Urinary bladder (tissue), 3 donors: ENCODE measurements at regions not wholly inside any gene's neighbourhood (a gene's known extent, or its start where the extent isn't known, plus 50 kb on each side); places are given as distances from the start of the nearest gene placed in this dataset.
"Not testable (repeated sequence)": the region's sequence is repeated elsewhere in the genome, so short reads cannot be mapped to it uniquely, and the experiment has no call there.

Experiments
- DNase-seq: peaks from one replicate; pipeline ENCODE4 v3.0.0-alpha.2; 2015; ENCODE audit errors: extremely low spot score
- H3K27ac ChIP-seq: one replicate; pipeline ENCODE4 v1.5.1; 2013; ENCODE audit warnings: low read depth, mild to moderate bottlenecking, moderate library complexity
- H3K36me3 ChIP-seq: one replicate; pipeline ENCODE4 v1.6.1; 2013; ENCODE audit warnings: mild to moderate bottlenecking, moderate library complexity; ENCODE audit not compliant: insufficient read depth
- H3K4me1 ChIP-seq: one replicate; pipeline ENCODE4 v1.6.1; 2013; ENCODE audit warnings: mild to moderate bottlenecking, moderate library complexity; ENCODE audit not compliant: insufficient read depth
- H3K4me3 ChIP-seq: one replicate; pipeline ENCODE4 v1.5.1; 2013; ENCODE audit warnings: low read depth, low read length
- WGBS: extraction: QIAGEN DNeasy Blood & Tissue Kit; methylation state at CpG from one replicate; pipeline ENCODE4 v1.1.7; 2013; 5-methylcytosine and 5-hydroxymethylcytosine counted together
- donor health status: healthy with polysubstance abuse.
- donor health status: healthy.

DNA sequence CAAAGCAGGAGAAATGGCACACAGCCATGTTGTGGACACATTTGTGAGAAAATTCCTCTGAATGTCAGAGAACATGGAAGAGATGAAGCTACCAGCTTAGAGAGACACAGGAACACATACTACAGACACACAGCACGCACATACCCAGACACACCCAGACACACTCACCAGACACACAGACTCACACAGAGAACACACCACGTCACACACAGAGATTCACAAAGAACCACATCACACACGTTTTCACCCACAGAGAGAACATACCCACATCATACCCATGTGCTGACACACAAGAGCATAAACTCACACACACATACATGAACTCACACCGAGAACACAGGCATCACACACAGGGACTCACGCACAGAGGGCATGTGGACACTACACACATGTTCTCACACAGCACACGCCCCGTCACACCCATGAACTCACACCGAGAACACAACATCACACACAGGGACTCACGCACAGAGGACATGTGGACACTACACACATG is 124.9 kb downstream of the METRNL start:
- Histone ChIP-seq H3K4me1 (no peaks in the 10 kb centered on the region), H3K4me3 (no peak overlapping the region), H3K27ac (no peak overlapping the region), H3K36me3 (no peaks in the 10 kb centered on the region)
- no peak for DNase-seq
- WGBS: 92% methylated on average over 8 of the region's 9 CpGs

DNA sequence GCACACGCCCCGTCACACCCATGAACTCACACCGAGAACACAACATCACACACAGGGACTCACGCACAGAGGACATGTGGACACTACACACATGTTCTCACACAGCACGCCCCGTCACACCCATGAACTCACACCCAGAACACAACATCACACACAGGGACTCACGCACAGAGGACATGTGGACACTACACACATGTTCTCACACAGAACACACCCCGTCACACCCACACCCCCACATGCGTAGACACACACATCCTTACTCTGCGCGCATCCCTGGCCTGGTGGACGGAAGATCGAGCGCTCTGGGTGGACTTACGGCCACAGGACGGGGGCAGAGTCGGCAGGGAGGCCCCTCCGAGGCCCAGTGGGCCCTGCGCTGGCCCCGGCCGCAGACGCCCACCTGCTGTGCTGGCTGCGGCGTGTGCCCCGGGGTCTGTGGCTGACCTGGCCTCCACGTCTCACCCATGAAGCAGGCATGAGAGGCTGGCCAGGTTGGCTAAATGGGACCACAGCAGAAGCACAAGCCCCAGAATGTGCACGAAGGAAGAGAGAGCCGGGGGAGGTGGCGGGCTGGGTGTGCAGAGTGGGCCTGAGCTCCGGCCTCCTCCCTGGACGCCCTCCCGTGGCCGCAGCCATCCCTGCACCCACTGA is 125.5 kb downstream of the METRNL start:
- H3K4me3 ChIP-seq, H3K36me3 ChIP-seq, H3K27ac ChIP-seq, H3K4me1 ChIP-seq, DNase-seq: not testable (repeated sequence)
- WGBS: 92% methylated on average over 28 of the region's 33 CpGs

DNA sequence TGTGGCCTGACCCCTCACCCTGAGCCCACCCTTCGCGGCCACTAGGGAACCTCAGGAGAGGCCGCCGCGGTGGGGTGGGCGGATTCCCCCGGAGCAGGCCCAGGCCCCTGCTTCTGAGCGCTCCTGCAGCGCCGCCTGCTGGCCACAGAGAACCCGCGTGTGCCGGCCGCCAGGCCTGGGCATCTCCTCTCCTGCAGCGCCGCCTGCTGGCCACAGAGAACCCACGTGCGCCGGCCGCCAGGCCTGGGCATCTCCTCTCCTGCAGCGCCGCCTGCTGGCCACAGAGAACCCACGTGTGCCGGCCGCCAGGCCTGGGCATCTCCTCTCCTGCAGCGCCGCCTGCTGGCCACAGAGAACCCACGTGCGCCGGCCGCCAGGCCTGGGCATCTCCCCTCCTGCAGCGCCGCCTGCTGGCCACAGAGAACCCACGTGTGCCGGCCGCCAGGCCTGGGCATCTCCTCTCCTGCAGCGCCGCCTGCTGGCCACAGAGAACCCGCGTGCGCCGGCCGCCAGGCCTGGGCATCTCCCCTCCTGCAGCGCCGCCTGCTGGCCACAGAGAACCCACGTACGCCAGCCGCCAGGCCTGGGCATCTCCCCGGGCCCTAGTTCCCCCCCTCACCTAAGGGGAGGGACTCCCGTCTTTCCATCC is 126.1 kb downstream of the METRNL start:
- not testable (repeated sequence) for DNase-seq, H3K36me3 ChIP-seq, H3K4me1 ChIP-seq, H3K4me3 ChIP-seq, H3K27ac ChIP-seq
- 61% methylated on average over 28 of the region's 50 CpGs for WGBS

DNA sequence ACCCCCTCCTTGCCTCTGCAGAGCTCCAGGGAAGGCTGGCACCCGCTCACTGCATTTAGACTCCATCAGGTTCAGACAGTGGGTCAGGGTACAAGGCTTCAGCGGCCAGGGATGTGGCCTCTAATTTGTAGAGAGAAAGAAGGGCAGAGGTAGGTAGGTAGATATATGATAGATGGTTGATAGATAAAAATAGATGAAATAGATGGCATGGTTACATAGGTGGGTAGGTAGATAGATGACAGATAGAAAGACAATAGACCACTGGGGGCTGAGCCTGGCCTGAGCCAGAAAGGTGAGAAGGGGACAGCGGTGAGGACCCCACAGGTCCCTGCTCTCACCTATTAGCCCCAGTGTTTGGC is 126.6 kb downstream of the METRNL start:
- DNase-seq, H3K27ac ChIP-seq, H3K4me3 ChIP-seq, H3K4me1 ChIP-seq, H3K36me3 ChIP-seq: not testable (repeated sequence)
- WGBS: 94% methylated on average over 2 of the region's 3 CpGs

DNA sequence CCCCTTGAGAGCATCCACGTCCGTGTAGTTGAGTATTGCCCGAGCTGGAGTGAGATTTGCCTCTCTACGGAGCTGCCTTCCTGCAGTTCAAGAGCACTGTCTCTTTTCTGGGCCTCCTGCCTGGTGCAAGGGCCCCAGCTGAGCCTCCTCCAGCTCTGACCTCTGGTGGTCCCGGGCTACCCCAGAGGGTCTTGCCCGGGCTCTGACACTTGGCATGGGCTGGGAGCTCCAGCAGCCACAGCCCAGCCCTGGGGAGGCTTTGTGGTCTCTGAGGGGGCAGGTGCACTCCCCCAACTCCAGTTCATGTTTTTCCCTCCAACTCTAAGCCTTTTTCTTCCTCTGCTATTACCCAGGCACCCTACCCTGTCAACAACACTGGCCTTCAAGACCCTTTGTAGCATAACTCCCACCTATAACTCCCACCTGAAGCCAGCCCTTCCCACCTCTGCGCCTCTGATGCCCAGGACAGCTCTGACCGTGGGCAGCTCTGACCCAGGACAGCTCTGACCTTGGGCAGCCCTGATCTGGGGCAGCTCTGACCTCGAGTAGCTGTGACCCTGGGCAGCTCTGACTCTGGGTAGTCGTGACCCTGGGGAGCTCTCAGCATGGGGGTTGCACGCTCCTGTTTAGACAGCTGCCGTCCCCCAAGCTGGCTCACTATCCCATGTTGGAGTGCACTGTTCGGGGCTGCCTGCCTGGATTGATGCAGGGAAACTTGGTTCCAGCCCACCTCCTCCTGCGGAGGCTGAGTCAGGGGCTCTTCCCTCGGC is 127.6 kb downstream of the METRNL start:
- not testable (repeated sequence) for H3K4me3 ChIP-seq, DNase-seq, H3K36me3 ChIP-seq, H3K27ac ChIP-seq, H3K4me1 ChIP-seq
- WGBS: 75% methylated on average over 9 of the region's 15 CpGs

DNA sequence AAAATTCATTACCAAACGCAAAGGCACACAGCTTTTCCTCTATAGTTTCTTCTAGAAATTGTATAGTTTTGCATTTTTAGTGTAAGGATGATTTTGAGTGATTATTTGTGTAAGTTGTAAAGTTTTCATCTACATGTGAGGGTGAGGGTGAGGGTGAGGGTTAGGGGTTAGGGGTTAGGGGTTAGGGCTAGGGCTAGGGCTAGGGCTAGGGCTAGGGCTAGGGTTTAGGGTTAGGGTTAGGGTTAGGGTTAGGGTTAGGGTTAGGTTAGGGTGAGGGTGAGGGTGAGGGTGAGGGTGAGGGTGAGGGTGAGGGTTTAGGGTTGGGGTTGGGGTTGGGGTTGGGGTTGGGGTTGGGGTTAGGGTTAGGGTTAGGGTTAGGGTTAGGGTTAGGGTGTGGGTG is 167.6 kb downstream of the METRNL start:
- H3K4me3 ChIP-seq, H3K4me1 ChIP-seq, H3K36me3 ChIP-seq, DNase-seq, H3K27ac ChIP-seq: not testable (repeated sequence)
- WGBS: no CpG with 5 or more reads among the region's 1 CpG
